Esophagus muscularis mucosa (tissue), 4 donors: ENCODE measurements at regions not wholly inside any gene's neighbourhood (a gene's known extent, or its start where the extent isn't known, plus 50 kb on each side); places are given as distances from the start of the nearest gene placed in this dataset.
"Not testable (repeated sequence)": the region's sequence is repeated elsewhere in the genome, so short reads cannot be mapped to it uniquely, and the experiment has no call there.

Experiments used
- CTCF ChIP-seq, 3 experiments: fragments of 200-600 bp in 2 of 3; fragments of 450-650 bp in 1 of 3; sonication (generic) in 2 of 3; IDR thresholded peaks; one replicate each; pipeline ENCODE4 v1.5.1; 2017 to 2019; ENCODE audit warnings: antibody characterized with exemption in 3 of 3, mild to moderate bottlenecking in 2 of 3, moderate library complexity in 1 of 3
- EP300 ChIP-seq: sonication (generic); formaldehyde crosslinking; IDR thresholded peaks from one replicate; pipeline ENCODE4 v1.6.1; 2017; ENCODE audit warnings: antibody characterized with exemption
- POLR2A ChIP-seq: fragments of 450-650 bp; IDR thresholded peaks from one replicate; pipeline ENCODE4 v1.6.1; 2017; ENCODE audit warnings: antibody characterized with exemption, moderate library complexity, mild to moderate bottlenecking, low read depth
- POLR2AphosphoS5 ChIP-seq, 2 donors: sonication (generic); formaldehyde crosslinking; IDR thresholded peaks; one replicate each; pipeline ENCODE4 v1.6.1; 2017; ENCODE audit warnings: antibody characterized with exemption in 2 of 2

- not testable (repeated sequence) for TF ChIP-seq CTCF (IDR thresholded peaks at IDR 0.05); POLR2A; POLR2AphosphoS5 (IDR thresholded peaks at IDR 0.05); EP300
Measured at GRCh38 chr2:110316051-110316865, 103.9 kb upstream of the MTLN start.
